Natural killer cell (primary cell): ENCODE measurements at regions not wholly inside any gene's neighbourhood (a gene's known extent, or its start where the extent isn't known, plus 50 kb on each side); places are given as distances from the start of the nearest gene placed in this dataset.

ENCODE experiments used
- ATAC-seq, 3 donors: fragments of 150-1000 bp in 2 of 3; fragments of 200-7000 bp in 1 of 3; cut with Tn5 transposase; 1 replicate in 1 of 3; 2 replicates in 2 of 3; pipeline ENCODE4 v1.10.0; 2021; ENCODE audit warnings: mild to moderate bottlenecking in 2 of 3, moderate library complexity in 2 of 3
- DNase-seq, 2 donors: peaks; one replicate each; pipeline versions ENCODE4 v3.0.0 to v3.0.0-alpha.2; 2013 to 2021; ENCODE audit warnings: mixed read lengths in 1 of 2
- H3K27ac ChIP-seq: one replicate; pipeline ENCODE4 v1.5.1; 2013; ENCODE audit warnings: mild to moderate bottlenecking, low read length
- H3K27me3 ChIP-seq: one replicate; pipeline ENCODE4 v1.6.1; 2013; ENCODE audit warnings: low read length; ENCODE audit not compliant: control insufficient read depth, insufficient read depth
- H3K36me3 ChIP-seq: one replicate; pipeline ENCODE4 v1.6.1; 2013; ENCODE audit warnings: low read length; ENCODE audit not compliant: control insufficient read depth, insufficient read depth
- H3K4me1 ChIP-seq: one replicate; pipeline ENCODE4 v1.6.1; 2013; ENCODE audit warnings: low read length; ENCODE audit not compliant: control insufficient read depth, insufficient read depth
- H3K4me3 ChIP-seq: one replicate; pipeline ENCODE4 v1.5.1; 2013; ENCODE audit warnings: low read length
- H3K9me3 ChIP-seq: one replicate; pipeline ENCODE4 v1.6.1; 2013; ENCODE audit warnings: low read length; ENCODE audit not compliant: control insufficient read depth, insufficient read depth
- H3K27ac Mint-ChIP-seq, 2 donors: one replicate each; pipeline ENCODE4 v1.8.0; 2022; ENCODE audit warnings: mild to moderate bottlenecking in 2 of 2, mixed read lengths in 2 of 2, moderate library complexity in 1 of 2
- H3K27me3 Mint-ChIP-seq, 2 donors: one replicate each; pipeline ENCODE4 v1.8.0; 2022; ENCODE audit warnings: low read depth in 2 of 2, mixed read lengths in 2 of 2
- H3K36me3 Mint-ChIP-seq: one replicate; pipeline ENCODE4 v1.8.0; 2022; ENCODE audit warnings: mixed read lengths
- H3K4me1 Mint-ChIP-seq, 2 donors: one replicate each; pipeline ENCODE4 v1.8.0; 2022; ENCODE audit warnings: mixed read lengths in 2 of 2
- H3K4me3 Mint-ChIP-seq: one replicate; pipeline ENCODE4 v1.8.0; 2022; ENCODE audit warnings: mild to moderate bottlenecking, moderate library complexity, mixed read lengths
- H3K9me3 Mint-ChIP-seq, 2 donors: one replicate each; pipeline ENCODE4 v1.8.0; 2022; ENCODE audit warnings: mixed read lengths in 2 of 2
- CTCF ChIP-seq: fragments of 200-600 bp; IDR thresholded peaks from one replicate; pipeline ENCODE4 v1.8.0; 2022; ENCODE audit warnings: antibody characterized with exemption
- WGBS: methylation state at CpG from one replicate; pipeline ENCODE4 v1.1.7; 2013; ENCODE audit warnings: missing lambda C conversion rate; ENCODE audit not compliant: insufficient coverage; 5-methylcytosine and 5-hydroxymethylcytosine counted together
- intact Hi-C: fragments of 100-400 bp; cut with micrococcal nuclease; formaldehyde crosslinking; loops from one replicate; pipeline ENCODE4 v1.14.2; 2022

GRCh38 chr12:11555743-11556625, 93.5 kb upstream of the ETV6 start:
- no peak overlapping the region for H3K4me3 ChIP-seq
- Mint-ChIP-seq H3K27ac (no peak overlapping the region), H3K4me3 (no peak overlapping the region), H3K9me3 (no peaks in the 10 kb centered on the region), H3K4me1 (peaks cover 7% of the 10 kb centered on the region in 2 donors), H3K36me3 (no peaks in the 10 kb centered on the region), H3K27me3 (peaks cover 18 to 36% of the 10 kb centered on the region in 2 donors)
- DNase-seq (peak in 1 of 2 donors; percentile 53), ATAC-seq (no peak)
- no peak overlapping the region for H3K27ac ChIP-seq
- no peak for TF ChIP-seq CTCF
- no peaks in the 10 kb centered on the region for H3K9me3 ChIP-seq
- 65% methylated on average over 10 of the region's 11 CpGs for WGBS
- peaks cover 2% of the 10 kb centered on the region for H3K4me1 ChIP-seq
- H3K27me3 ChIP-seq = no peaks in the 10 kb centered on the region
- intact Hi-C loops = no loop called here
- H3K36me3 ChIP-seq = no peaks in the 10 kb centered on the region

GRCh38 chr12:11556682-11557081, 92.8 kb upstream of the ETV6 start:
- H3K27me3 ChIP-seq = no peaks in the 10 kb centered on the region
- no peak for TF ChIP-seq CTCF
- intact Hi-C loops = no loop called here
- H3K4me3 Mint-ChIP-seq = no peak overlapping the region
- H3K9me3 Mint-ChIP-seq = no peaks in the 10 kb centered on the region
- peaks cover 18 to 36% of the 10 kb centered on the region in 2 donors for H3K27me3 Mint-ChIP-seq
- peaks cover 2% of the 10 kb centered on the region for H3K4me1 ChIP-seq
- 93% methylated on average over 6 of the region's 6 CpGs for WGBS
- no peak overlapping the region for H3K4me3 ChIP-seq
- H3K27ac Mint-ChIP-seq = no peak overlapping the region
- no peaks in the 10 kb centered on the region for H3K36me3 ChIP-seq
- no peak overlapping the region for H3K27ac ChIP-seq
- ATAC-seq = no peak
- H3K9me3 ChIP-seq = no peaks in the 10 kb centered on the region
- DNase-seq = no peak
- H3K36me3 Mint-ChIP-seq = no peaks in the 10 kb centered on the region
- H3K4me1 Mint-ChIP-seq = peaks cover 7% of the 10 kb centered on the region in 2 donors

- no peak for TF ChIP-seq CTCF
- Mint-ChIP-seq H3K4me1 (no peaks in the 10 kb centered on the region), H3K9me3 (no peaks in the 10 kb centered on the region), H3K27ac (no peak overlapping the region), H3K36me3 (no peaks in the 10 kb centered on the region), H3K27me3 (peaks cover 10 to 20% of the 10 kb centered on the region in 2 donors), H3K4me3 (no peak overlapping the region)
- Histone ChIP-seq H3K4me1 (no peaks in the 10 kb centered on the region), H3K27me3 (no peaks in the 10 kb centered on the region), H3K9me3 (no peaks in the 10 kb centered on the region), H3K36me3 (no peaks in the 10 kb centered on the region), H3K27ac (no peak overlapping the region), H3K4me3 (no peak overlapping the region)
- intact Hi-C loops = no loop called here
- ATAC-seq (no peak), DNase-seq (no peak)
- WGBS = 96% methylated on average over 3 of the region's 3 CpGs
Observed at GRCh38 chr12:11559626-11560340, 89.7 kb upstream of the ETV6 start.
